GM12872 (cell line): ENCODE measurements at regions not wholly inside any gene's neighbourhood (a gene's known extent, or its start where the extent isn't known, plus 50 kb on each side); places are given as distances from the start of the nearest gene placed in this dataset.

Experiments
- TF ChIP-seq, protein P1 (sequence below): IDR thresholded peaks from 3 replicates; pipeline ENCODE4 v1.5.1; 2011; ENCODE audit warnings: low read depth, mild to moderate bottlenecking, low read length, moderate library complexity; ENCODE audit not compliant: insufficient read depth

DNA sequence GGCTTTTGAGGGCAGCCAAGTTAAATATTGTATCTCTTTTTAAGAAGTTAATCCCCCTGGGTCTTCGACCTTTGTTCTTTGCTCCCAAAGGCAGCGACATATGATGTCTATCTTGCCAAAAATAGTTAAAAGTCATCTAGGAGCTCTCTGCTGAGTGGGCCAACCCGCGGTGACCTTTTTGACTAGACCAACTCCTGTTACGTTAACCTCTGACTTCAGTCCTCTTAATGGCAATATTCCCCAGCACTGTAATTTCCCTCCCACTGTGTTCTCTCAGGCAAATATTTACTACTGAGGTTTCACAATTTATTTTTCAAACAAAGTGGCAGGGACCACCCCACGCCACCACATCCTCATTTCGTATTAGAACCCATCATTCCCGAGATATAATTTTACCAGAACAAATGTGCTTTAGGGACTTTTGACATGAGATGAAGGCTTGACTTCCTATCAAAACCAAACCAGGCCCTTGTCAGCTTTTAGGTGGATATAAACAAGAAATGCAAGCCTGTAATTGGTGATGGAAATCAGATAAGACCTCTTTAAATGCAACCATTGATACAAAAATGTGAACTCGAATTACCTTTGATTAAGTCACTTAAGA is 764.7 kb downstream of the SATB2 start:
- TF ChIP-seq, protein P1, sequence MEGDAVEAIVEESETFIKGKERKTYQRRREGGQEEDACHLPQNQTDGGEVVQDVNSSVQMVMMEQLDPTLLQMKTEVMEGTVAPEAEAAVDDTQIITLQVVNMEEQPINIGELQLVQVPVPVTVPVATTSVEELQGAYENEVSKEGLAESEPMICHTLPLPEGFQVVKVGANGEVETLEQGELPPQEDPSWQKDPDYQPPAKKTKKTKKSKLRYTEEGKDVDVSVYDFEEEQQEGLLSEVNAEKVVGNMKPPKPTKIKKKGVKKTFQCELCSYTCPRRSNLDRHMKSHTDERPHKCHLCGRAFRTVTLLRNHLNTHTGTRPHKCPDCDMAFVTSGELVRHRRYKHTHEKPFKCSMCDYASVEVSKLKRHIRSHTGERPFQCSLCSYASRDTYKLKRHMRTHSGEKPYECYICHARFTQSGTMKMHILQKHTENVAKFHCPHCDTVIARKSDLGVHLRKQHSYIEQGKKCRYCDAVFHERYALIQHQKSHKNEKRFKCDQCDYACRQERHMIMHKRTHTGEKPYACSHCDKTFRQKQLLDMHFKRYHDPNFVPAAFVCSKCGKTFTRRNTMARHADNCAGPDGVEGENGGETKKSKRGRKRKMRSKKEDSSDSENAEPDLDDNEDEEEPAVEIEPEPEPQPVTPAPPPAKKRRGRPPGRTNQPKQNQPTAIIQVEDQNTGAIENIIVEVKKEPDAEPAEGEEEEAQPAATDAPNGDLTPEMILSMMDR: no peak

DNA sequence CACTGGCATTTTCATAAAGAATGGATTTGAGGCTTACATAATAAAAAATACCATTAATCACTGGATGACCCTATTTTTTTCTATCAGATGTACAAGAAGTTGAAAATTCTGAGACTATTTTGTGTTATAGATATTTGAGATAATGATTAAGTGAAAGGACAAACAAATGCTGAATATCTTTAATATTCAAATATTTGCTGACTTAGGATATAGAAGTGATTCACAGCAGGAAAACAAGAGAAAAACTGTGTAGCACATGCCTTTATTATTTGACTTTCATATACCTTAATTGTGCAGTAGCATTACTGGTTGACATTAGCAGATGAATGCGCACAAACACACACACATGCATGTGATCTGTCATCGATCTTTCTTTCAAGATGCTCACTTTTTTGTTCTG is 766.5 kb downstream of the SATB2 start:
- TF ChIP-seq, protein P1: no peak

DNA sequence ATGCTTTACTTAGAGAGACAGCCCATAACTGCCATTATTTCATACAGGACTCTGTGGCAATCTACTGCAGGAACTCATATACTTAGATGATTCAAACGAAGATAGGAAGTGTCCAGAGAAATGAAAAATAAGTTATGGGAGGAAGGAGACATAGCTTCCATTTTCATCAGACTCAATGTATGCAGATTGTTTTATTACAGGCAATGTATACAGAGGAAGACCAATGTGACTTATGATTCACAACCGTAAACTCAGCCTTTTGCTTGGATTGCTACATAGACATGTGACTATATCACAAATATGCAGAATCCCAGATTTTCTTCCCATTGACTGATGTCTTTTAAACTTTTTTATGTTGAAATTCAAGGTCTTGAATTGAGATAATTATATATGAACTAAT is 793.4 kb downstream of the SATB2 start:
- TF ChIP-seq, protein P1: no peak

DNA sequence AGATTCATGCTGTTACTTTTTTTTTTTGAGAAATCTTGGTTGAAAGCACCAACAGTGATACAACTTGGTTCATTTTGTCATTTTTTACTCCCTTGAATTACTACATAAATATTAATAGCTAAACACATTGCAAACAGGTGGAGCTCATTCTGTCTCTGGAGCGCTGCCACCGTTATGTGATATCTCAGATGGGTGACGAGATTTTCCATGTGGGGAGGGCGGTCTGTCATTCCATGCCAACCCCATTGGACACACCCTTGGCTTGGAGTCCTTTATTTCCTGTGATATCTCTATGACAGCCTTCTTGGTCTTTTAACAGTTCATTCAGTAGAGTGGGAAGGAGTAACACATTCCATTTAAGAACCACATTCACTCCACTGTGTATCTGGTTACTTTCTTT is 794.8 kb downstream of the SATB2 start:
- TF ChIP-seq, protein P1: no peak

DNA sequence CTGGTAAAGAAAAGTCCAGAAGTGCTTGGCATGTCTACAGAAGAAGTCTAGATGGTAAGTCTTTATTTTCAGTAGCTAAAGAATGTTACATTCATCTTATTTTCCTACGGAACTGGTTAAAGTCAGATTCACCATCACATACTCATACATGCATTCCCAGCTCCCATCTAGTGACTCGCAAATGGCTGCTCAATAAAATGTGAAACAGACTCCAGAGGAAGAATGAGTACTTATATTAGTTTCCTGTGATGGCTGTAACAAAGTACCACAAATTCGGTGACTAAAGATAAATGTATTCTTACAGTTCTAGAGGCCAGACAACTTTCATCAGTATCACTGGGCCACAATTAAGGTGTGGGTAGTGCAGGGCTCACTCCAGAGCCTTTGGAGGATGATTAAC is 797.2 kb downstream of the SATB2 start:
- TF ChIP-seq, protein P1: no peak

DNA sequence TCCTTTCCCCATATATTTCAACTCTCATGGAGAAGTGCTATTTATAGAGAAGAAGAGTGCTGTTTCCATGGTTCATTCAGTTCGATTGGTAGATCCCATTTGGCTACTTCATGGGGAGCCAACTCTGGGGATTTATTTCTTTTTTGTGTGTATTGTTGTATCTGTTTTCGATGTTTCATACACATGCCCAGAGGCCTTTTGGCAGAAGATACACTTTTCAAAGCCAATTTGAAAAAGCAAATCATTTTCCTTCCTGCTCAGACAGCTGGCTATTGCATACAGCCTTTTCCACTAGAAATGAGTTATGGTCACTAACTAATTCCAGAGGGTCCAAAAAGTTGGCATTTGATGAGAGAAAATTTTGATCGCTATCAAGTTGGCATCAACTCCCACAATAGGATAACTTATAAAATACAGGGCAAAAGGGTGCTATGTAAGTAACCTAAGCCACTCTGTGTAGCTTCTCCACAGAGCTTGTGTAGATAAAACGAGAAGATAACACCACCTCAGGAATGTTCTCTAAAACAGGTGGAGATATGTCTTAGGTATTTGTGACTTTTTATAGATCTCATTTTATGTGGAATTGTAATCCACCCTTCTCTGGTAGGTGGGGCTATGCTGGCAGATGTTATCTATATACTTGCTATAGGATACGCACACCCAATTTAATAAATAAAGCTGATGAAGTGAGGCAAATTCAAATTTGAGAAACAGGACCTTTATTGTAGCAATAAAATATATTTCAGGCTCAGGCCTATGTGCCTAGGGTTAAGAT is 798.5 kb downstream of the SATB2 start:
- TF ChIP-seq, protein P1: no peak

DNA sequence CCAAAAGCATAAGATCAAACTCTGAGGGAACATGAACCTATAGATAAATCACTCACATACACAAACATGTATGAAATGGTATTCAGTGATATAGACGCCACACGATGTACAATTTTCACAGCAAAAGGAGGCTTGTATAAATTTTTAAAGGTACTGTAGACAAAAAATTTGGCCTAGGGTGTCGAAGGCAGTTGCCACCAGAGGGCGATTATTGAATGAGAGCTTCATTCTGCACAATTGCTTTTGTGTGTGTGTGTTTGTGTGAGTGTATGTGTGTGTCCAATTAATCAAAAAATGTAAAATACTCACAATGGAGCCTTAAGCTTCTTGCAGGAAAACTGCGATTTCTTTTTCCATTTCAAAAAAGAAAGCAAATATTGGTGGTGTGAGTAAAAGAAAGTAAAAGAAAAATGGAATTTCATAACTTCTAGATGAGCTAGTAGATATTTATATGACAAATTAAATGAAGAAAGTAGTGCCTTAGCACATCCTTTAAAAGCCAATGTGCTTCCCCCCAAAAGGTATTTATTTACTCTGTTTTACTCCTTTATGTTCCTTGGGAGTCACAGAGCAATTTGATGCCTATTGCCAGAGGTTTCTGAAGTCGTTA is 800.1 kb downstream of the SATB2 start:
- TF ChIP-seq, protein P1: peak; percentile 54
